ENCODE measurements at regions not wholly inside any gene's neighbourhood (a gene's known extent, or its start where the extent isn't known, plus 50 kb on each side); places are given as distances from the start of the nearest gene placed in this dataset.
"Not testable (repeated sequence)": the region's sequence is repeated elsewhere in the genome, so short reads cannot be mapped to it uniquely, and the experiment has no call there.

DNA sequence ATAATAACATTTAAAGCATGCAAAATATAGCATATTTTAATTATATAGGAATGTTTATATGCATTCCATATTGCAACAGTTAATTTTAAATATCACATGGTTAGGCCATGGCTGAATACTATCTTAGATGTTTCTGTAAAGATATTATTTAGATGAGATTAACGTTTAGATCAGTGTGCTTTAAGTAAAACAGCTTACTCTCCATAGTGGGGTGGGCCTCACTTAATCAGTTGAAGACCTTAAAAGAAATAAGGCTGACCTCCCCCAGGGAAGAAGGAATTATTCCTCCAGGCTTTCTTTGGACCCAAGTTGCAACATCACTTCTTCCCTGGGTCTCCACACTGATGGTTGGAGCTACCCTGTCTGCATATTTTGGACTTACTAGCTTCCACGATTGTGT lies 1246.5 kb downstream of the TYW1 start:
- no peak for DNase-seq (ENCODE audit: low read depth)

- no peak for DNase-seq (ENCODE audit: low read depth)
These were observed 1247.8 kb downstream of the TYW1 start for GRCh38 chr7:68244389-68244788.

GRCh38 chr7:68245688-68246087 lies 1249.1 kb downstream of the TYW1 start:
- DNase-seq (ENCODE audit: low read depth) = no peak

DNA sequence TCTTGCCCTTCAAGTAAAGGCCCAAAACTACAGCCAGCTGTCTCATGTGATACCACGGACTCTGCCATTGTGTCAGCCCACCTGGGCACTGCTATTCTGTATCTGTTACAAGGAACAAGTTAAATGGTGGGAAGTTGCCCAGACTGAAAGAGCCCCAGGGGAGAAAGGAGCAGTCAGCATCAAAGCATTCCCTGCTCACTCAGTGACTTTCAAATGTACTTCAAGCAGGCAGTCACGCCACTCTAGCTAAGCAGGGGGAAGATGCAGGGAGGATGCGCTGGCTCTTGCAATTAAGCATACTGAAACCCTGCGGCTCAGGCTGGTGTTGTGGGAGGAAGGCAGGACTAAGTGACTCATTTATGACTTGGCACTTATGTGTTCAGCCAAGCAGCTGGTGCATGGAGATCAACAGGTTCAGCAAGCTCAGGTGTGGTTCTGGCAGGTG lies 1249.6 kb downstream of the TYW1 start:
- no peak for DNase-seq (ENCODE audit: low read depth)

DNA sequence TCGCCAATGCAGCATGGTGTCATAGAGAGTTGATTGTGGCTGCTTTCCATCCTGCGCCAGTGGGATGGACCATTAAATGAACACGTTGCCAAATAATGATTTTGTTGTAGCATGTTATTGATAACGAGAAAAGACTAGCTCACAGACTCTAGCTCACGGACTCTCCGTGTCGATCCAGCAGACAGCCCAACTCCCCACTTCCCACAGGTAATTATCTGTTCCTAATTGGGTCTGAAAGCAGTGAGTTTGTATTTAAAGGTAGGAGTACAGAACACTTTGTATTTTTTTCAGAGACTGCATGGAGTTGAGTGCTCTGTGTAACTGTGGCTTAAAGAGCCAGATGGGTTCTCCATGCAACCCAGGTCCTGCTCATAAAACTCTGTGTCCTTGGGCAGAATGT lies 1250.5 kb downstream of the TYW1 start:
- no peak for DNase-seq (ENCODE audit: low read depth)

GRCh38 chr7:68247571-68247970 lies 1250.9 kb downstream of the TYW1 start:
- DNase-seq (ENCODE audit: low read depth) = no peak

DNA sequence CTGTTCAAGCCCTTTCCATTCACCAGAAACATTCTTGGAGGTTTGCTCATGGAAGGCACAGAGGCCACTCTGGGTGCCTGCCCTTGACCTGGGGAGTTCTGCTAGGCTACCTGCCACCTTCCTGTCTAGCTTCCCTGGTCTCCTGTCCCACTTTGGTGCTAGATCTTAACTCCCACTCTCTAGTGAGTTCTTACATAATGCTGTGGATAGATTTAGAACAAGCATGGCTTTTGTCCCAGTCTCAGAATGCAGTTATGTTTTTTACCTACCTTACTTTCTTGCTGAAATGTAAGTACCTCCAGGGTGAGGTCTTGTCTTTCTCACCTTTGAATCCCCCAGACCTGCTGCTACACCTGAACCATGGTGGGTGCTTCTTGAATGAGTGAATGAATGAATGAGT lies 1252.3 kb downstream of the TYW1 start:
- DNase-seq (ENCODE audit: low read depth) = no peak

DNA sequence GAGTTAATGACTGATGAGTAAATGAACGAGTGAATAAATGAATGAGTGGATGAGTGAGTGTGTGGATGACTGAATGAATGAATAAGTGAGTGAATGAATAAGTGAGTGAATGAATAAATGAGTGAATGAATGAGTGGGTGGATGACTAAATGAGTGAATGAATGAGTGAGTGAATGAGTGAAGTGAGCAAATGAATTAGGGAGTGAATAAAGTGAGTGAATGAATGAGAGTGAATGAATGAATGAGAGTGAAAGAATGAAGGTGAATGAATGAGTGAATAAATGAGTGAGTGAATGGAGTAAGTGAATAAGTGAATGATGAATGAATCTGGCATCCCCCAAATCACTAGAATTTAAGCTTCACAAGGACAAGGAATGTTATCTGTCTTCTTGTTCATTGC lies 1253.0 kb downstream of the TYW1 start:
- no peak for DNase-seq (ENCODE audit: low read depth)

DNA sequence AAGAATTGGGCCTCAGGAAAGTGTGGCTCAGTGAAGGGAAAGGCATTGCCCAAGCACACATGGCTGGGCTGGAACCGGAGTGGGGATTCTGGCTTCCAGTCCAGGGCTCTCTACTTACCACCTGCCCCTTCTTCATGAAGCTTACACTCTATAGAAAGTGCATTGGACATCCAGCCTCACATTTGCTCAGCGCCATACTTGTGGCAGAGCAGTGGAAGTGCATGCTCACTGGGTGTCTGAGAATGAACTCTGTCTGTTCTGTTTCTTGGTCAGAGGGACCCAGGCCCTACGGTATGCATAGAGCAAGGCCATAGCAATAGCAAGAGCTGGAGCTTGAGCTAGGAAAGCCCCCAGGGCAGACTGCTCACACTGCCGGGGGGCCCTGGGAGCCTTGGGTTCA lies 1253.5 kb downstream of the TYW1 start:
- DNase-seq (ENCODE audit: low read depth) = no peak

DNA sequence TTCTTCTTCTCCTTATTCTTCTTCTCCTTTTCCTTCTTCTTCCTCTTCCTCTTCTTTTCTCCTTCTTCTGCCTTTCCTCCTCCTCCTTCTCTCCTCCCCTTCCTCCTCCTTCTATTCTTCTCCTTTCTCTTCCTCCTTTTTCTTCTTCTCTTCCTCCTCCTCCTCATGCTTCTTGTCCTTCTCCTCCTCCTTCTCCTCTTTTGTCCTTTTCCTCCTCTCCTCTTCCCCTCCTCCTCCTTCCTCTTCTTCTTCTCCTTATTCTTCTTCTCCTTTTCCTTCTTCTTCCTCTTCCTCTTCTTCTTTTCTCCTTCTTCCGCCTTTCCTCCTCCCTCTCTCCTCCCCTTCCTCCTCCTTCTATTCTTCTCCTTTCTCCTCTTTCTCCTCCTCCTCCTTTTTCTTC lies 1258.2 kb downstream of the TYW1 start:
- DNase-seq (ENCODE audit: low read depth) = not testable (repeated sequence)

- DNase-seq (ENCODE audit: low read depth) = no peak
These were observed 1259.7 kb downstream of the TYW1 start for GRCh38 chr7:68256295-68256694.

DNA sequence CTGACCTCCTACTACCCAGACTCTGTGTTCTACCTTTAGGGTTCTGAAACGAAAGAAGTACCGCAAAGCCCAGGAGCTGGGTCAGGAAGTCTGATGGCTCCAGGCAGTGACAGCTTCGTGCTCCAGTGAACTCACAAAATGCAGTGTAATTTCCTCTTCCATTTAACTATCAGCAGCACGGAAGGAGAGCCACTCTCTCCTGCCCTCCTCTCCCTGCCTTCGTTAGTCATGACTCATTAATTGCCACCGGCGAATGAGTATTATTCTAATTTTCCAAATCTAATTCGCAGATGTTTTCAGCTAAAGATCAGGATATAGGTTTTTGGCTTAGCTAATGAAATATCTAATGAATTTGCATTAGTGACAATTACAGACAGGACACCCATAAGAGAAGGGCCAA lies 1262.0 kb downstream of the TYW1 start:
- no peak for DNase-seq (ENCODE audit: low read depth)

GRCh38 chr7:68265258-68265657 lies 1268.6 kb downstream of the TYW1 start:
- no peak for DNase-seq (ENCODE audit: low read depth)

DNA sequence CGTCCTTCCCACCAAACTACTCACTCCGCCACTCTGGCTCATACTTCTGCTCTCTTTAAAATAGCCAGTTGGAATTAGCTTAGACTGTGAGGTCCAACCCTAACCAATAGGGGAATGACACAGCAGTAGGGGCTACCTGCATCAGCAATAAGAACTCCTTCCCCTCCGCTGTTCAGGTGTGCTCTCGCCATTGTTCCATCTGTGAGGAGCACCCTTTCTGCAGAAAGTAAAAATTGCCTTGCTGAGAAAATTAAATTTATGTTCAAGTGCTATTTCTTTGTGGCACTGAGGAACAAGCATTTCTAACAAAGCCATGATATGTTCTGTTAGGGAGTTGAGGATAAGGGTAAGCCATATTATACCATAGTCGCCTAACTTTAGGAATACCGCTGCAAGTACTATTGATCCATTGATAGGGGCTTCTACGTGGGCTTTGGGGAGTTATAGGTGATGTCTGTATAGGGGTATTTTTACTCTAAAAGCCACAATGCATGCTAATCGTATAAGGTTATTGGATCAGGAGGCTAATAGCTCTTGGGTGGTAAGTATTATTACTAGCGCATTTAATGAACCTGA lies 1269.5 kb downstream of the TYW1 start:
- no peak for DNase-seq (ENCODE audit: low read depth)

- no peak for DNase-seq (ENCODE audit: low read depth)
These were observed 1270.9 kb downstream of the TYW1 start for GRCh38 chr7:68267486-68267885.

- no peak for DNase-seq (ENCODE audit: low read depth)
These were observed 1272.8 kb downstream of the TYW1 start for GRCh38 chr7:68269405-68269804.

DNA sequence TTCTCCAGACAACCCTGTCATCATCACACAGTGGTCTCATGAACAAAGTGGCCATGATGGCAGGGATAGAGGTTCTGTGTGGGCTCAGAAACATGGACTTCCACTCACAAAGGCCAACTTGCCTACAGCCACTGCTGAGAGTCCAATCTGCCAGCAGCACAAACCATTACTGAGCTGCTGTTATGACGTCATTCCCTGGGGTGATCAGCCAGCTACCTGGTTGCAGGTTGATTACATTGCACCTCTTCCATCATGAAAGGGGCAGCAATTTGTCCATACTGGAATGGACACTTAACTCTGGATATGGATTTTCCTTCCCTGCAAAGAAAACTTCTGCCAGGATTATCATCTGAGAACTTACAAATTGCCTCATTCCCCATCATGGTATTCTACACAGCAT lies 1275.9 kb downstream of the TYW1 start:
- DNase-seq (ENCODE audit: low read depth) = no peak

GRCh38 chr7:68276725-68277124 lies 1280.1 kb downstream of the TYW1 start:
- no peak for DNase-seq (ENCODE audit: low read depth)

GRCh38 chr7:68279827-68280400 lies 1283.3 kb downstream of the TYW1 start:
- no peak for DNase-seq (ENCODE audit: low read depth)

GRCh38 chr7:68280931-68281330 lies 1284.3 kb downstream of the TYW1 start:
- DNase-seq (ENCODE audit: low read depth) = no peak

- no peak for DNase-seq (ENCODE audit: low read depth)
These were observed 1291.5 kb downstream of the TYW1 start for GRCh38 chr7:68288144-68288593.

GRCh38 chr7:68291710-68292109 lies 1295.1 kb downstream of the TYW1 start:
- DNase-seq (ENCODE audit: low read depth) = no peak

DNA sequence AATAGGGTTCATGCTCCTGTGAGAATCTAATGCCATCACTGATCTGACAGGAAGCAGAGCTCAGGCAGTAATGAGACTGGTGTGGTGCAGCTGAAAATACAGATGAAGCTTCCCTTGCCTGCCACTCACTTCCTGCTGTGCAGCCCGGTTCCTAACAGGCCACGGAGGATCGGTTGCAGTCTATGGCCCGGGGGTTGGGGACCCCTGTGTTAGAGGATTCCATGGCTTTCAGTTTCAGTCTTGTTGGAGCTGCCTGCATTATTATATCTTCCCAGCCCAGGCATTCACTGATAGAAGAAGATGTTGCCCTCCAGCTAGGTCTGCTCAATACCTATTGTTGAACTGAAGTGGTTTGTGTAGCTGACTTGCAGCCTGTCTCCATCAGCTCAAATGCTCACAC lies 1298.8 kb downstream of the TYW1 start:
- no peak for DNase-seq (ENCODE audit: low read depth)

- no peak for DNase-seq (ENCODE audit: low read depth)
These were observed 1293.7 kb upstream of the AUTS2 start for GRCh38 chr7:68304536-68304935.
